ENCODE measurements at regions not wholly inside any gene's neighbourhood (a gene's known extent, or its start where the extent isn't known, plus 50 kb on each side); places are given as distances from the start of the nearest gene placed in this dataset.

DNA sequence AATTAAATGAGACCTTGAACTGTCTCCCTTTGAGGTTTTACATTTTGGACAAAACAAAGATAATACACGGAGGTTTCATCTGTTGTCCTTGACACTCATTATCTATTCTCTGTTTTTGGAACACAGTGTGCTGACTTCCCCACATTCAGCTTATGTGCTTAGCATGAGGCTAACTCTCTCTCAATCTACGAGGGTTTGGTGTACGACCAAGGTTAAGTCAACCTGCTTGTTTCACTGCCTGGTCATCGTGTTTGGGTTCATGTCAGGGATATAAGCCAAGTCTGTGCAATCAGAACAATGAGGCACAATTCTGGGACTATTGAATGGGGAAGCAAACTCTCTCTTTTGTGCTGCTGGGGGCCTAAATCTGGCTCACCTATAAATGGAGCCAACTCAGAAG, 328.5 kb upstream of the USP25 start:
- DNase-seq, result no peak

DNA sequence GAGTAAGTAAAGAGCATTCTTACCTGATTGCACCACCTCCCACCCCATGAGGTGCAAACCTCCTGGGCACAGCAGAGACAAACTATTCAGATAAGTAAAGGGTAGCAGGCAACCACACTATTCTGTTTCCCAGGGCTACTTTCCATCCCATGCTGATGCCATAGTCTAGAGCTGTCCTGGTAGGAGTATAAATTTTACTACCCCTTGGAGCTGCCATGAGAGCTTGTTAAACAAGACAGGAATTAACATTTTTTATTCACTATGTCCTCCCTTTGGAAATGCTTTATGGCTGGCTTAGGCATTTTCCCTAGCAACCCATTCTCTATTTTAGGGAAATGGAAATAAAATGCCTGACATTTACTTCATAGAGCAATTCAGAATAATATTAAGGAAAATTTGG, 324.6 kb upstream of the USP25 start:
- no peak for DNase-seq

DNA sequence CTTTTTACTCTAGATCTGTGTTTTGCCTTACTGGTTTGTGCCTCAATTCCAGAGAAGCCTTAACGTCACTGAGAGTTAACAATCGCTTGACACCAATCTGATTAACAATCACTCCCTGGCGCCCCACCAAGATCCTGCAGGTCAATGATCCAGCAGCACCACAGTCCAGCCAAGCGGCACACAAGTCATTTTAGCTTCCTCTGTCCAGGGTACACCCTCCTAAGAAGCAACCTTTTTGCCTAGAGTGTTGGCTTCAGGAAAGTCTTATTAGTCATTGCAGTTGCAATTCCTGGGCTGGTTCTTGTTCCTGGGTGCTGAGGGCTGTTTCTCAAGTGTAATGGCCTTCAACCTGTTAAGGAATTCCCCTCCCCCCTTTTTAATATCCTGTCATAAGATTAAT, 323.0 kb upstream of the USP25 start:
- DNase-seq, result no peak

DNA sequence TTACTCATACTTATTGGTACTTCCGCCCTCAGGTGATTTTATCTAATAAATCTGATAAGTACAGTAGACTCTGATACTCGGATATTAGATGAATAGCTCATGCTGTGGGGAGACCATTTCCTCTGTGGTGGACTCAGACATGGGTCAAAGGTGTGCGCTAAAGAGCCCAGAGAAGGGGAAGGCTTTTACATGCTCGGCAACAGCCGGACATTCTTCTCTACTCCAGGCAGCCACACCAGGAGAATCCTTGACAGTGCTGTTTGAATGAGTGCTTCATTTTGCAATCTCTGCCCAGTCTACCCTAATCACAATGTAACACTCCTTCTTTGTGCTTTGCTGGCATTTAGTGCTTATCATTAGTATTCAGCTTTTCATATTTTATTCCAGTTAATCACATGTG, 322.2 kb upstream of the USP25 start:
- DNase-seq, result no peak

DNA sequence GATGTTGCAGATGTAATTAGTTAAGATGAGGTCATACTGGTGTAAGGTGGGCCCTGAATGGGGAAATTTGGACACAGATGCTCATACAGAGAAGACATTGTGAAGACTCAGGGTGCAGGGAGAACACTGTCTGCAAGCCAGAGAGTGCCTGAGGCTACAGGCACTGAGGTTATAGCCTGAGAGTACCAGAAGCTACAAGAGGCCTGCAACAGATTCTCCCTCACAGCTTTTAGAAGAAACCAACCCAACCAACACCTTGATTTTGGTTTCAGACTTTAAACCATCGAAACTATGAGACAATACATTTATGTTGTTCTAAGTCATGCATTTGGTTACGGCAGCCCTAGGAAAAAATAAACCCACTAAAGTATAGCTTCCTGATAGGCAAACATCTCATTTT, 321.7 kb upstream of the USP25 start:
- DNase-seq, result no peak

DNA sequence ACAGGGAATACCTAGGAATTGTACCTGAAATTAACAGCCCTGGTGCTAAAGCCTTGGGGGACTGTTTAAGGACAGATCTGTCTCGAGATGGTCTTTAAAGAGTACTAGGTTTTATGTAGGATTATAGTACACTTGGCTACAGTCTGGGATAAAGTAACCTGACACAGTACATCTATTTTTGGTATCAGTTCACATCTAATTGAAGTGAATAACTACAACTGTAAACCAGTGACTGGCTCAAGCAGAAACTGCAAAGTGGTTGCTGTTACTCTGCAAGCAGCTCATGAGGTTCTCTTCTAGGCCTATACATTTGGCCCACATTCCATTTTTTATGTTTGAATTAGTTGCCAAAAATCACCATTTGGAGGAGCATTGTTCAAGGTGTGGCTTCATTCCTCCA, 320.8 kb upstream of the USP25 start:
- DNase-seq, result no peak

DNA sequence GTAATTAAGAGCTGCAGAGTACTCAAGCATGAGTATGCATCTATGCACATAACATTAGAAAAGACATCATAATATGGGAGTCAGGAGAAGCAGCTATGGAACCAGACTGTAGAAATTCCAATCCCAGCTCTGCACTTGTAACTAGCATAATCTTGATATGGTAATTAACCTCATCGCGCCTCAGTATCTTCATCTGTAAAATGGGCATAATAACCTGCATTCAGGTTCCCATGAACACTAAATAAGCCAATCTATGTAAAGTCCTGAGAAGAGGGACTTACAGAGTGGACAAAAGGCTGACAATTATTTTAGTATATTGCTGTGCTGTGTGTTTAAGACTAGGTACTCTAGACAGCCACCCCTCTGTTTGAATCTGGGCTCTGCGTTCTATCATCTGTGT, 318.9 kb upstream of the USP25 start:
- no peak for DNase-seq

DNA sequence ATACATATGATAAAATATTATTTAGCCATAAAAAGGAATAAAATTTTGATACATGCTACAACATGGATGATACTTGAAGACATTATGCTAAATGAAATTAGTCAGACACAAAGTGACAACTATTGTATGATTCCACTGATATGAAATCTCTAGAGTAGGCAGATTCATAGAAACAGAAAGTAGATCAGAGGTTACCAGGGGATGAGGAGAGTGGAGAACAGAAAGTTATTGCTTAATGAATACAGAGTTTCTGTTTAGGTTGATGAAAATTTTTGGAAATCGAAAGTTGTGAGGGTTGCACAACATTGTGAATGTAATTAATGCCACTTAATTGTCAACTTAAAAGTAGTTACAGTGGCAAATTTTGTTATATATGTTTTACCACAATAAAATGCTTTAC, 315.7 kb upstream of the USP25 start:
- no peak for DNase-seq

DNA sequence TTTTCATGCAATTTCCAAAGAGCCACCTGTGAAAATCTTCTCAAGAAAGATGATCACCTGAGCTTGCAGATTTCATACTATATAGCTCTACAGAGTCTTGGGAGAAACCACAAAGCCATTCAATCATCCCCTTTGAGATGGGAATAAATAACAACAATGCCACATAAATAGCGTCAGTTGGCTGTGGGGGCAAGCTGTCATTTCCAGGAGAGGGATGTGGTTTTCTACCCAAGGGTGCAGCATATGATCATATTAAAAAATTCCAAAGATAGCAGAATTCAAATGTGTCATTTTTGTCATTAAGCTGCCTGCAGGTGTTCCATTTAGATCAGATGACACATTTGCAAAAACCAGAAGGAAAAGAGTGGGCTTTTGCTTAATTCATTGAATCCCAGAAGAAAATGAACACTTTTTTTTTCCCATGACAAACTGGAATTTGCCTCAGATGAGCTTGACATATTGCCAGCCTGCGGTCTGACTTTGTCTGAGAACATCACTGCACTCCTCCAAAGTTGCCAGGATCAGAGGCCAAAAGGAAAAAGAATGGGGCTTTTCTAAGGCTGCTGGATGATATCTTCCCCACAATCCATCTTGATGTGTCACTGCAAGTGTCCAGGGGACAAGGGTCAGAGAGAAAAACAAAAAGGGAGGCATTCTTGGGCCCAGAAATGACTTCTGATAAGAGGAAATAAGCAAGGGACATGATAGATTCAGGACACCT, 314.1 kb upstream of the USP25 start:
- no peak for DNase-seq

DNA sequence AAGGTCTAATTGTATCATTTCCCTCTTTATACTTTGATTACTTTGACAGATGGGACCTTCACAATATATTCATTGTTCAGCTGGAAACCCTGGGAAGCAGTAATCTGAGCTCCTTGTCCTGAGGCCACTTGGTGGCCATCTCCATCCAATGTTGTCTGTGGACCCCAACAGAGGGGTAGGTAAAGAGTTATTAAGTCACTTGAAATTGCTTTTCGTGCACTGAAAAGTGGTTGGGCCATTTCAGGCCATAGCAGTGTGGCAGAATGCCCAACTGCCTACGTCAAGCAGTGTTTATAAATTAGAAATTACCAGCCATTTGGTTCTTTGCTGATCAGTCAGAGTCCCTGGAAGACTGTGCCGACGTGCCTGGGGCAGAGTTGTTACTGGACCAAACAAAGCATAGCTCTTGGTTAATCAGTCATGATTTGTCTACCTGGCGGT, 308.3 kb upstream of the USP25 start:
- no peak for DNase-seq

DNA sequence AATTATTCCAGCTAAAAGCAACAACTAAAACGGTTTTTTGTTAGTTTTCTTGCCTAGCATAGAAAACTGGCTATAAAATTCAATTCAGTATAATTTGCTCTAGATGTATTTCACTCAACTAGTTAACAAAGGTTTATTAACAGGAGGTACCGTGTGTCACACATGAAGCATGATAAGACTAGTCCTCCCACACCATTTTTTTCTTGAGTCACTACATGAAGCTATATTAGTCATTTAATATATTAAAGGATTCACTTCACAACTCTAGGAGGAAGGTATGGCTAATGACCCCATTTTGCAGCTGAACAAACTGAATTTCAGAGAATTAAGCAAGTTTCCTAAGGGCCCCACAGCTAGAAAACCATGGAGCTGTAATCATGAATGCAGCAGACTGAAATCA, 307.8 kb upstream of the USP25 start:
- no peak for DNase-seq

DNA sequence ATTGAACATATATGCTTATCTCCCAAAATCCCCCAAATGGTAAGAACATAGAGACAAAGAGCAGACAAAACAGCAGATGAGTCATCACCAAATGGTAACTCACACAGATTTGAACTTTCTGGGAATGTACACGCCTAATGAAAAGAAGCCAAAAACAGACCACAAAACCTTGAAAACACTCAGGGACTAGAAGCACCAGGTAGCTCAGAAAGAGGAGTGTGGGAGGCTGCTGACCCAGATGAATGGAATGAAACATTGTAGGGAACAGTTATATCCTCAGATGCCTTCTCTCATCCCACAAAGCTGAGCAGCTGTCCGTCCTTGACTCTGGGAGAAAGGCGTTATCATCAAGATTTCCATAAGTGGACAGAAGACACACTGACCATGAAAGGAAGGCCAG, 307.0 kb upstream of the USP25 start:
- no peak for DNase-seq

DNA sequence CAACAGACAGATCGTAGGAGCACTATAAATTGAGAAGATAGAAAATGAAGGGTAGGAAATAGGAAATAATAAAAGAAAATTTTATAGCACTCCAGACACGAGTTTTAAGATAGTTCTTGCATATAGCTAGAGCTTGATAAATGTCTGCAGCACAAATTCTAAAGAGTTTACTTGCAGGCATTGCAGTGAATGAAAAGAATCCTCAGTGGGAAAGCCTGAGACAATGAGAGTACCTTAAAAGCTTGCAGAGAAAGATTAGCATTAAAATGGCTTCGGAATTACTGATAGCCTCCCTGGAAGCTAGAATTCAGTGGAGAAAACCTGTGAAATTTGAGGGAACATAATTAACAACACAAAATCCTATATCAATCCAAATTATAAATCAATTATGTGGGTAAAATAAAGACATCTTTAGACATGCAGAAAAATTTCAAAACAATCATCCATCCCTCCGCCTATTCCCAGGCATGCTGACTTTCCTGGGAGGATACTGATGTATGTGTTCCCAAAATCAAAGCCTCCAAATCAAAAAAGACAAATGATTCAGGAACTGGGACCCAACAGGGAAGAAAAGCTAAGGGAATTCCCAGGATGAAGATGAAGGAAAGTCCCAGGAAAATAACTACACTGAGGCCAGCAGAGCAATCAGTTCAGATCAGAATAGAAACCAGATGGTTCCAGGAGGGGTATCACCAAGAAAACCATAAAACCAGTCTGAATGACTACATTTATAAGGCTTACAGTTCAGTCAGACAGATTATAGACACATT, 305.9 kb upstream of the USP25 start:
- no peak for DNase-seq

DNA sequence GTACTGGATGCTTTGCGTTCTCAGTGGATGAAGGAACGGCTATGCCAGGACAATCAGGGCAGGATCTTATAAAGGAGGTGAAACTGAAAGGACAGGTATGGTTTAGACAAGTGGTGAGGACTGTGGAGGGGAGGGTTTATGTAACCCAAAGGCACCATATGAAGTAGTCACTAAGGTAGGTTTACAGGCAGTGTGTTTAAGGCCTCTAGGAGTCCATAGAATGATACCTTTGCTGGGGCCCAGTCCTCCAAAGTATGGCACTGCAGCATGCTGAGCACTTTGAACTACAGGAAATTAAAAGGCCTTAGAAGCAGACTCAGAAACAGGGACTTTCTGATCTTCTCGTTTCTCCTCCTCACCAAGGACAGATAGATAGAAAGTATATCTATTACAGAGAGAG, 304.7 kb upstream of the USP25 start:
- no peak for DNase-seq

DNA sequence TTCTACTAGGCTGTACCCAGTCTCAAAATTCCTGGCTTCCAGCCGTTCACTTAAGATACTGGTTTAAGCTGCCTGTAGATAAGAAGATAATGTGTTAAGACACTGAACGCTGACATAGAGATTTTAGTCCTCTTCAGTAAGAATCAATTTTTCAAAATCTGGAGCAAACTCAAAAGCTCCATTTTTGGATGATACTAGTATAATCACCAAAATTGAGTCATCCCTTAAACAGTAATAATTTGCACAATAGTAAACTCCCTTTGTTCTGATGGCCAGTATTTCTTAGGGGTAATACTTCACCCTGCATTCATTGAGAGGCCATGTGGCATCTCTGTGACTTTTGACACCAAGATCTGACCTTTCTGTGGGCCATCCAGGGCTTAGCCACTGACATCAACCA, 299.8 kb upstream of the USP25 start:
- no peak for DNase-seq

DNA sequence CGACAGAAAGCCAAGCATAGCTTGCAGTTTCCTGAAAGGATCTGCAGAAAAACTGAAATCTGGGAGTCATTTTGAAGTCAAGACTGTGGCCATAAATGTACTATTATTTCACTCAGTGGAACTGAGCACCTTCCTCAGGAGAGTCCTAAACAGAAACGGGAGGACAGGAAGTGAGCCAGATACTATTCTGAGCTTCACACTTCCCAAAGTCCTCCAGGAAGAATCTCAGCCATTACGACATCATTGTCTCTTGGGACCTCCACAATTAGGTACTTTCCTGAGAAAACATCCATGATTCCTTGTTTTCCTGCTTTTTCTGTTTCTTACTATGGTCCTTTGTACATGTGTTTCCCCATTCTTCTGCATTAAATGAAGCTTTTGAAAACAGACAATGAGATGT, 299.2 kb upstream of the USP25 start:
- DNase-seq, result no peak

DNA sequence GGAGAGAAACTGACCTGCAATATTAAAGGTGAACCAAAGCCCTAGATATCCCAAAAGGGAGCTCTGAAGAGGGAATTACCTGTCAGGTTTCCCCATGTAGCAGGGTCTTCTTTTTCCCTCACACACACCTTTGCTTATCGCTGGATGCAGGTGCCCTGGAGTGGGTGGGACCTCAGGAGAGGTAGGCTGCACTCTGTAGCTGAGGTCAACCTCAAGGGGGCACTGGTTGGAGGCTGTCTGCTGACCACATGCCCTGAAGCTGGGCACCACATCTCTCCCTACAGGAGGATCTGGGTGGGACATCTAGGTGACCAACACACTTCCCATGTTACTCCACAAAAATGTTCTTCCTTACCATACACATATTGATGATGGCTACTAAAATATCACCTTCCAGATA, 298.7 kb upstream of the USP25 start:
- no peak for DNase-seq

DNA sequence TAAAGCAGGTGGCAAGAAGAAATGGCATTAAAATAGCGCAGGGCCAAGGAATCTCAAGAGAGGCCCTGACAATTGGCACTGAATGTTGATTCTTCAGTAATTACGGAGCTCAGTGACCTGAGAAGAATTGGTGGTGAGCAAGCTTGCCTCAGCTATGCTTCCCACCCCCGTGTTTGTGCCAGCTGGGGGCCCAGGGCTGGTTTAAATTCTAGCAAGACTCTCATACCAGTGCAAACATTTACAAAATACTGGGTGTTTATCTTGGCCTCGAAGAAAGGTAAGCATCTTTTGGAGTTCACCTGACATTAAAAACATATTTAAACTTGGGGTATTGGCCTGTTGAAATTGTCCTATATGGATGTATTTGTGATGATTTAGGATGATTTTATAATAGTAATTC, 296.7 kb upstream of the USP25 start:
- DNase-seq, result no peak

DNA sequence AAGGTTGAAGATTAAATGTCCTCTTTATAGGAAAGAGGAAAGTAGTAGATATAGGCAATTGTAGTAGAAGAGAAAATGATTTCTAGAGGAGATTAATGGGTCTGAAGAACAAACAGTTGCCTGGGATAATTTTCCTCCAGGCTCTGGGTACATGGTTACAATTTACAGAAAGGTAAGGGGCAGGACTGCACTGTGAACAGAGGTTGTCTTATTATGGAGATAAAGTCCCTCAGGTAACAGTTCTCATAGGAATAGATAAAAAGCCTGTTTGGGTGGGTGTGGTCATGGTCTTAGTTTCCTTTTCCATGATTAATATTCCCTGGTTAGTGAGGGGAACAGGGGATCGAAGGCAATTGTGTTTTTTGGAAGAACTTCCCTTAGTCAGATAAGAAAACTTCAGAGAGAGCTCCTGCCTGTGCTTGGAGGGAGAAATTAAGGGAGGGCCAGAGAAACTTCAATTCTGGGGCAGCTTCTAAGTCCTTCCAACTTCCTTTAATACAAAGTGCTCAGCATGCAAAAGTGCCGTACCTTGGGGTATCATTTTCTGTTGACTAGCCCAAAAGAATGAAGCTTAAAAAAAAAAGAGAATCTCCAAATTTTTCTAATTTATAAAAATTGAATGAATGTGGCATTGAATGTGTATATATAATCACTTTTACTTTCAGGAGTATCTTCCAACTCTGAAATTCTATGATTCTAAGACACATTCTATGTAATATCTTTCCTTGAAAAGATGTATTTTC, 295.4 kb upstream of the USP25 start:
- DNase-seq, result no peak

DNA sequence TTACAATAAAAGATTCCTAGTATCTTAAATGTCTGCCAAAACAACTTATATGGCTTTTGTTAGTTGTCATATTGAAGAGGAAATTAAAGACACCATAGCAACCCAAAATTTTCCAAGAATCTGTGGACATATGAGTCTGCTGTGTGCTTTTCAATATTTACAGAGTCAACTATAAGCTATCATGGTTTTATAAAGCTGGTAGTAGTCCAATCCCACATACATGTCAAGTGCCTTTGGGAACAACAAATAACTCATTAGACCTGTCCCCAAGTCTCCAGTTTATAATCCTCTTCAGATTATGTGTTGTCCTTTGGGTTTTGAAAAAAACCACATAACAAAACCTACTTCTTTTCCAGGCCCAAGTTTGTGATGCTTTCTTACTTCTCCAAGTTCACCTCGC, 293.8 kb upstream of the USP25 start:
- no peak for DNase-seq

DNA sequence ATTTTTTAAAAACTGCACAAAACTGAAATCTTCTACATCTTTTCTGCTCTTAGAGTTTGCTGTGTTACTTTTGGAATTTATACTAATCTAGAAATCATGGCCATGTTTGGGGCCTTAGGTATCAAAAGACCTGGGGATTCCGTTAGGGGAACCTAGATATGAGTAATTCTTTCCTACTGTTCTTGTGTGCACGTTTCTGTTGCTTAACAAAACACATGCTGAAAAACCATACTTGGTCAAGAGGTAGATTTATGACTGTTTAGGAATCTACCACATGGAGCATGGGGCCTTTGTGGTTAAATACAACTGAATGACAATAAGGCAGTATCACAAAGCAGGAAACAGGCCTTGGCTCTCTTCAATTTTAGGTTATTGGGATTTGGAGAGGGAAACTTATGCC, 291.9 kb upstream of the USP25 start:
- no peak for DNase-seq

DNA sequence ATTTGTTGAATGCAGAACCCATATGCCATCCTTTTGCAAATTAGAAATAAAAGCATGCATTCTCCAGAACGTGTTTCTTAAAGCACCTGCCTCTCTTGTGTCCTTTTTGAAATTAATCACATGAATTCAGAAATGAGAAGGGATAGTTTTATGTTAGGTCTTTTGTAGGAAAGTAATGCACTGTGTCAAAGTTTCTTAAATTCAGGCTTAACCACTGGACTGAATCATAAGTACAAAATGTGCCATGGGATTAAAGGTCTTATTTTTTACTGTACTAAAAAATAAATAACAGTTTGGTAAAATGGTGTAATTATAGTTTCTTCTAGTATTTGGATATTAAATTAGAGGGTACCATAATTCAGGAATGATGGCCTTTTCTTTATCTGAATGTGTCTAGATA, 290.1 kb upstream of the USP25 start:
- no peak for DNase-seq

DNA sequence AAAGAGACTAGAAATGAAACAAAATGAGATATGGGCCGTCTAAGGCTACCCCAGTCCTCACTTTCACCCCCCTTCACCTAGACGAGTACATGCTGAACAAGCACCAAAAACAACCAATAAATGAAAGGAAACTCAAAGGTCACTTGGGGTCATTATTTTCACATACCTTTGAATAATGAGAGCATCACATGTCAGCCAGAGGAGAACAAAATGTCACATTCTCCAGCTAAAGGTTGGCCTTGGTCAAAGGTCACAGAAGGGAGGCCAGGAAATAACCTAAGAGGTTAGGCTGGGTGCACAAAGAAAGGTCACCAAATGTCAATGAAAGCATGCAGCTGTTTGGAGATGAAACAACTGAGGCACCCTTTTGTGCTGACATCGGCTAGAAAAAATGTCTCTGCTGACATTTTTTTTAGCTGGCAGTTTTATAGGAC, 288.7 kb upstream of the USP25 start:
- no peak for DNase-seq

DNA sequence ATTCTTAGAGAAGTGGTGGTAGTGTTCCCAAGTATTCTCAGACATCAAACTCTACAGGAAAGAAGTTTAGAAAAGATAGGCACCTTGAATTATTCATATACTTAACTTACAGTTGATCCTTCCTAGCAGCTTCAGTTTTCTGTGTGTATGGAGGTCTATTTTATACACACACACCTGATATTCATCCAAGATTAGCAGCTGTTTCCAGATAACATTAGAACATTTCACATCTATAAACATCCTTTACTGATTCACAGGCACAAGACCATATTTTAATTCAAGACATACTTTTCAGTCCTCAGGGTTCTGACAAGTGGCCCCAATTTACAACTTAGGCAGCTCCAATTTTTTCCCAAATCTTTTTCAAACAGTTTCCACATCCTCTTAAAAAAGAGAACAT, 287.8 kb upstream of the USP25 start:
- DNase-seq, result no peak
